ENCODE measurements at regions not wholly inside any gene's neighbourhood (a gene's known extent, or its start where the extent isn't known, plus 50 kb on each side); places are given as distances from the start of the nearest gene placed in this dataset.
"Not testable (repeated sequence)": the region's sequence is repeated elsewhere in the genome, so short reads cannot be mapped to it uniquely, and the experiment has no call there.

GRCh38 chr14:103192246-103192840 is 69.1 kb downstream of the TNFAIP2 start:
- FAIRE-seq, result no peak
- no peak for DNase-seq (ENCODE audit: insufficient read length, low spot score)
- TF ChIP-seq CTCF (IDR thresholded peaks at IDR 0.05; ENCODE audit: insufficient read depth, missing control alignments), result no peak

GRCh38 chr14:103192861-103193260 is 69.6 kb downstream of the TNFAIP2 start:
- not testable (repeated sequence) for FAIRE-seq; DNase-seq (ENCODE audit: insufficient read length, low spot score)

DNA sequence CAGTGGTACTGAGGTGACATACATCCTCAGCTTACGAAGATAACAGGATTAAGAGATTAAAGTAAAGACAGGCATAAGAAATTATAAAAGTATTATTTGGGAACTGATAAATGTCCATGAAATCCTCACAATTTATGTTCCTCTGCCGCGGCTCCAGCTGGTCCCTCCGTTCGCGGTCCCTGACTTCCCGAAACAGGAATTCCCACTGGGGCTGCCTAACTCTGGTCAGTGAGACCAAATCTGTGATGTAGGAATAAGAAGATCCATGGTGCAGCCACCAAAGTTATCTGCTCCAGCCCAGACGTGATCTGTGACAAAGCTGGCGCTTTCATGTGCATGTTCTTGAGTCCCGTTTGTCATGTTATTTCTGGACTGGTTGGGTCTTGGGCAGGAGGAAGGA is 70.2 kb downstream of the TNFAIP2 start:
- FAIRE-seq; DNase-seq (ENCODE audit: insufficient read length, low spot score): not testable (repeated sequence)

DNA sequence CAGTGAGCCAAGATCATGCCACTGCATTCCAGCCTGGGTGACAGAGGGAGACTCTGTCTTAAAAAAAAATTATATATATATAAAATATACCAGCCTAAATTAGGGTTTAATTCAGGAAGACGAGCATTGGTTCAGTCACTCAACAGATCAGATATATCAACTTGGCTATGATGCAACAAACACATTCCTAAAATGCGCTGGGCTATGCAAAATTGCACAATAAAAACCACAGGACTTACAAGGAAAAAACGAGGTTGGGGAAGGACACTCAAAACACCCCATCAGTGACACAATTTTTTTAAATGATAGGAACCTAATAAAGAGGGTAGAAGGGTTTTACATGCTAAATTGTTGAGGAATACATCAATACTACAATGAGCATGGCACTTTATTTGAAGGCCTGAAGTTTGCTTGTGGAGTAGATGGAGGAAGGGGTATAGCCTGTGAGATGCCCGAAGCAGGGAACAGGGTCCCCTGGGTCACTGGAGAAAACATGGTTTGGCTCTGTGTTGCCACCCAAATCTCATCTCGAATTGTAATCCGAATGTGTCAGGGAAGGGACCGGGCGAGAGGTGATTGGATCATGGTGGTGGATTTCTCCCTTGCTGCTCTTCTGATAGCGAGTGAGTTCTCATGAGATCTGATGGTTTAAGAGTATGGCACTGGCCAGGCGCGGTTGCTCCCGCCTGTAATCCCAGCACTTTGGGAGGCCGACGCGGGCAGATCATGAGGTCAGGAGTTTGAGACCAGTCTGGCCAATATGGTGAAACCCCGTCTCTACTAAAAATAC is 71.2 kb downstream of the TNFAIP2 start:
- no peak for DNase-seq (ENCODE audit: insufficient read length, low spot score)
- FAIRE-seq, result no peak
- no peak for TF ChIP-seq CTCF (IDR thresholded peaks at IDR 0.05; ENCODE audit: insufficient read depth, missing control alignments)

DNA sequence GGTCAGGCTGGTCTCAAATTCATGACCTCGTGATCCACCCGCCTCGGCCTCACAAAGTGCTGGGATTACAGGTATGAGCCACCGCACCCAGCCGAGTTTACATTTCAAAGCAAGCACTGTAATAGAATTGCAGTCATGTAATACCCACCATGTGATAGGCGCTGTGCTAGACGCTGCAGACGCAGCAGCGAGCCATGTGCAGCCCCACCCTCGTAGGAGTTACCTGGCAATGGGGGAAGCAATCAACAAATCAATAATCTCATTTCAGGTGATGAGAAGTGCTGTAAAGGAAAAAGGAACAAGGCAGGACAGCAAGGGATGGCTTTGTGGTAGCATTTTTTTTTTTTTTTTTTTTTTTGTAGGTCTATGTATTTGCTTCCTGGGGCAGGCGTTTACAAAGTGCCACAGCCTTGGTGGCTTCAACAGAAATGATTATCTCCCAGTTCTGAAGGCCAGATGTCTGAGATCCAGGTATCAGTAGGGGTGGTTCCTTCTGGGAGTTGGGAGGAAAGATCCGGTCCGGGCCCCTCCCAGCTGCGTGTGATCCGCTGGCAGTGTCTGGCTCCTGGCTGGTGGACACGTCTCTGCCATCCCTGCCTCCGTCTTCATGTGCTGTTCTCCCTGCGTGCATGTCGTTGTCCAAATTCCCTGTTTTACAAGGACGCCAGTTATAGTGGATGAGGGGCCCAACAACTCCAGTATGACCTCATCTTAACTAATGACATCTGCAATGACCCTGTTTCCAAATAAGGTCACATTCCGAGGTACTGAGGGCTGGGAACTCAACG is 72.8 kb downstream of the TNFAIP2 start:
- DNase-seq (ENCODE audit: insufficient read length, low spot score) (no peak), FAIRE-seq (no peak)
- TF ChIP-seq CTCF (IDR thresholded peaks at IDR 0.05; ENCODE audit: insufficient read depth, missing control alignments), result no peak

GRCh38 chr14:103196716-103197115 is 73.5 kb downstream of the TNFAIP2 start:
- DNase-seq (ENCODE audit: insufficient read length, low spot score) (no peak), FAIRE-seq (no peak)
- no peak for TF ChIP-seq CTCF (IDR thresholded peaks at IDR 0.05; ENCODE audit: insufficient read depth, missing control alignments)

GRCh38 chr14:103198131-103199105 is 75.2 kb downstream of the TNFAIP2 start:
- no peak for TF ChIP-seq CTCF (IDR thresholded peaks at IDR 0.05; ENCODE audit: insufficient read depth, missing control alignments)
- DNase-seq (ENCODE audit: insufficient read length, low spot score) (no peak), FAIRE-seq (no peak)

All from D721Med (cell line).